GM12892 (cell line): ENCODE measurements at regions not wholly inside any gene's neighbourhood (a gene's known extent, or its start where the extent isn't known, plus 50 kb on each side); places are given as distances from the start of the nearest gene placed in this dataset.

ENCODE experiments used
- POLR2A ChIP-seq: IDR thresholded peaks from 2 replicates; pipeline ENCODE4 v1.6.1; 2011; ENCODE audit warnings: low read depth, low read length, control low read depth
- POLR2AphosphoS5 ChIP-seq: IDR thresholded peaks from 2 replicates; pipeline ENCODE4 v1.6.1; 2011; ENCODE audit warnings: low read depth, low read length, control low read depth

DNA sequence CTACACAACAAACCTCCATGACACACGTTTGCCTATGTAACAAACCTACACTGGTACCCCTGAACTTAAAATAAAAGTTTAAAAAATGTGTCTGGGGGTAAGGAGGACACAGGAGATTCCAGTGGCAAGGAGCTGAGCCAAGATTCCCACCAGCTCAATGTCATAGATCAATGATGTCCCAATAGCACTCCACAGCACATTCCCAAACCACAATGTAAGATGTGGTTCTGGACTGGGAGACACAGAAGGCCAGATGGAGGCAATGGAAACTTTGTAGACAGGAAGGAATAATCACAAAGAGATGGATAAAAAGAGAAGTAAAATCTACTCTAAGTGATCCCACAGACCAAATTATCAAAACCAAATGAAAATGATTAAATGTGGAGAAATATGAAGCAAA, 312.4 kb upstream of the SOX11 start:
- TF ChIP-seq POLR2AphosphoS5 (no peak), POLR2A (no peak)
